Activated naive CD8-positive, alpha-beta T cell treated with anti-CD3 and anti-CD28 coated beads for 36 hours (primary cell): ENCODE measurements at regions not wholly inside any gene's neighbourhood (a gene's known extent, or its start where the extent isn't known, plus 50 kb on each side); places are given as distances from the start of the nearest gene placed in this dataset.

Experiments
- DNase-seq: peaks from one replicate; pipeline ENCODE4 v3.0.0; 2021
- H3K27ac Mint-ChIP-seq: one replicate; pipeline ENCODE4 v1.8.0; 2022; ENCODE audit warnings: mild to moderate bottlenecking, moderate library complexity, mixed read lengths
- H3K27me3 Mint-ChIP-seq: one replicate; pipeline ENCODE4 v1.8.0; 2022; ENCODE audit warnings: mild to moderate bottlenecking, mixed read lengths
- H3K36me3 Mint-ChIP-seq: one replicate; pipeline ENCODE4 v1.8.0; 2021; ENCODE audit warnings: mild to moderate bottlenecking, mixed read lengths
- H3K4me1 Mint-ChIP-seq: one replicate; pipeline ENCODE4 v1.8.0; 2021; ENCODE audit warnings: mixed read lengths
- H3K4me3 Mint-ChIP-seq: one replicate; pipeline ENCODE4 v1.8.0; 2022; ENCODE audit warnings: mild to moderate bottlenecking, moderate library complexity, mixed read lengths
- H3K9me3 Mint-ChIP-seq: one replicate; pipeline ENCODE4 v1.8.0; 2022; ENCODE audit warnings: mixed read lengths

DNA sequence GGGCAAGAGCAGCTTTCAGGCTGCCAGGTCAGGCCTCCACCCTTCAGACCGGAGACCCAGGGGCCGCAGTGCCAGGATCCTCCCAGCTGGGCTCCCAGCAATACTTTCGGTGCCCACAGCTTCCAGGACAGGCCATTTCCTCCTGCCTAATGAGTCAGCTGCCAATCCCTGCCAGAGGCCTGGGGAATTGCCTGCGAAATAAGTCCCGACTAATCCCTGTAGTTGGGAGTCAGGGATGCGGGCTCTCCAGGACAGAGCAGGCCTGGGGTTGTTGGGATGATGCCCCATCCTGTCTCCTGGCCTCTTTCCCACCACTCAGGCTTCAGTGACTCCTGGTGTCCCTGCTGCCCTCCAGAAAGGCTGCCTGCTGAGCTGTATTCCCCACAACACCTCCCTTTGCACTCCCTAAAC lies 143.5 kb upstream of the UNC5B start:
- Mint-ChIP-seq H3K27me3 (no peaks in the 10 kb centered on the region), H3K27ac (no peak overlapping the region), H3K9me3 (no peaks in the 10 kb centered on the region), H3K36me3 (no peaks in the 10 kb centered on the region), H3K4me3 (no peak overlapping the region), H3K4me1 (no peaks in the 10 kb centered on the region)
- no peak for DNase-seq

GRCh38 chr10:71069909-71070666 lies 142.3 kb upstream of the UNC5B start:
- H3K36me3 Mint-ChIP-seq = no peaks in the 10 kb centered on the region
- H3K4me1 Mint-ChIP-seq = no peaks in the 10 kb centered on the region
- H3K9me3 Mint-ChIP-seq = no peaks in the 10 kb centered on the region
- H3K27ac Mint-ChIP-seq = no peak overlapping the region
- no peak overlapping the region for H3K4me3 Mint-ChIP-seq
- no peak for DNase-seq
- no peaks in the 10 kb centered on the region for H3K27me3 Mint-ChIP-seq

- H3K4me1 Mint-ChIP-seq = no peaks in the 10 kb centered on the region
- no peak overlapping the region for H3K4me3 Mint-ChIP-seq
- no peaks in the 10 kb centered on the region for H3K9me3 Mint-ChIP-seq
- no peaks in the 10 kb centered on the region for H3K36me3 Mint-ChIP-seq
- no peak overlapping the region for H3K27ac Mint-ChIP-seq
- DNase-seq = no peak
- no peaks in the 10 kb centered on the region for H3K27me3 Mint-ChIP-seq
Measured at GRCh38 chr10:71070741-71071140, 141.6 kb upstream of the UNC5B start.

DNA sequence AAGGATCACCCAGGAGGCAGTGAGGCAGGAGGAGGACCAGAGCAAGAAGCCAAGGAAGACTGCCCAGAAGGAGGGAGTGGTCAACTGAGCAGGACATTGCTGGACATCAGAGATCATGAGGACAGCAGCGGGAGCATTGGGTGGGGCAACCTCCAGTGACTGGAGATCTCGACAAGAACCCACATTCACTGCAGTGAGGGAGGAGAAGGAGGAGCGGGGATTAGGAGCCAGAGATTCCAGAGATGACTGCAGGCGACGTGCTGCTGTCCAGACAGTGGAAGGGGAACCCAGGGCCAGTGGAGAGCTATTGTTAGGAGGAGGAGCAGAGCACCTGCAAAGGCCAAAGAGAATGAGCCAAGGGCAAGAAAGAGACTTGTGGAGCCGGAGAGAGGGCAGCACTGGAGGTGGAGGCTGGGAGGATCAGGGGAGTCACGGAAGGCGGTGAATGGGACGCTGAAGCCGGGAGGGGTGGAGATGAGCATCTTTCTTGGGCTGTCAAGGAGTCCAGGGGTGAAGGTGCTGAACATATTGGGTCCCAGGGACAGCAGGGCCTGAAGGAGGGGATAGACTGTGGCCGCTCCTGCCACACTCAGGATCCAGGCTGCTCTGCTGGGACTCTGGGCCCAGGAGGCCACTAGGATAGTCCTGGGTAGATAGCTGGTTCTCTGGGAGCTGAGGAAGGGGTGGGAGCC lies 140.1 kb upstream of the UNC5B start:
- H3K4me3 Mint-ChIP-seq = no peak overlapping the region
- no peak for DNase-seq
- H3K9me3 Mint-ChIP-seq = no peaks in the 10 kb centered on the region
- no peaks in the 10 kb centered on the region for H3K27me3 Mint-ChIP-seq
- H3K4me1 Mint-ChIP-seq = no peaks in the 10 kb centered on the region
- no peak overlapping the region for H3K27ac Mint-ChIP-seq
- H3K36me3 Mint-ChIP-seq = no peaks in the 10 kb centered on the region

GRCh38 chr10:71072823-71073210 lies 139.6 kb upstream of the UNC5B start:
- DNase-seq = no peak
- H3K4me3 Mint-ChIP-seq = no peak overlapping the region
- no peak overlapping the region for H3K27ac Mint-ChIP-seq
- no peaks in the 10 kb centered on the region for H3K36me3 Mint-ChIP-seq
- H3K27me3 Mint-ChIP-seq = no peaks in the 10 kb centered on the region
- H3K4me1 Mint-ChIP-seq = no peaks in the 10 kb centered on the region
- no peaks in the 10 kb centered on the region for H3K9me3 Mint-ChIP-seq

DNA sequence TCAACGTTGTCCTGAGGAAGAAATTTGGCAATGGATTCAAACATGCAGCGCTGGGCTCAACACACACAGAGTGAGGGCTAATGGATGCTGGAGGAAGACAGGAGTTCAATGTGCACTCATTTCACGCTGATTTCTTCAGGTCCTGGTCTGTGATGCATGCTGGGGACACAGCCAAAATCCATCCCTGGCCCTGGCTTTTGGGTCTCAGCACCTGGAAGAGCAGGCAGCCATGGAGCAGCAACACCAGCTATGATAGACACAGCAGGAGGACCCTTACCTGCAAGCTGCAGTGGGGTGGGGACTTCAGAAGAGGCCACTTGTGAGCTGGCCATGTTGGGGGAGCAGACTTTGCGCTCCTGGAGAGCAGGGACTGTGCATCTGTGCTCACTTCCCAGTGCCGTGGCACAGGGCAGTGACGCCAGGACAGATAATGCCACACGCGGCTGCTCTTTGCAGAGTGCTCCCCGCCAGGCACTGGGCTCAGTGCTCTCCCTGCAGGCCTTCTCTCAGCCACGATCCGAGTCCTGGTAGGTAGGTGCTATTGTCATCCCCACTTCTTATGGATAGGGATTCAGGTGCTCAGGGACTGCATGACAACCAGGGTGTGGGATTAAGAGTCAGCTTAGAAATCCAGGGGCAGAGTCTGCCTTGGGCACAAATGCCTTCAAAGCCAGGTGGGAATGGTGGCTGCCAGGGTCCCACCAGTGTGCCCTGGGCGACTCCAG lies 138.8 kb upstream of the UNC5B start:
- Mint-ChIP-seq H3K27me3 (no peaks in the 10 kb centered on the region), H3K4me1 (no peaks in the 10 kb centered on the region), H3K4me3 (no peak overlapping the region), H3K27ac (no peak overlapping the region), H3K9me3 (no peaks in the 10 kb centered on the region), H3K36me3 (no peaks in the 10 kb centered on the region)
- no peak for DNase-seq

GRCh38 chr10:71074176-71074755 lies 138.1 kb upstream of the UNC5B start:
- H3K27me3 Mint-ChIP-seq = no peaks in the 10 kb centered on the region
- no peak overlapping the region for H3K27ac Mint-ChIP-seq
- no peak for DNase-seq
- no peaks in the 10 kb centered on the region for H3K4me1 Mint-ChIP-seq
- H3K9me3 Mint-ChIP-seq = no peaks in the 10 kb centered on the region
- no peaks in the 10 kb centered on the region for H3K36me3 Mint-ChIP-seq
- no peak overlapping the region for H3K4me3 Mint-ChIP-seq

DNA sequence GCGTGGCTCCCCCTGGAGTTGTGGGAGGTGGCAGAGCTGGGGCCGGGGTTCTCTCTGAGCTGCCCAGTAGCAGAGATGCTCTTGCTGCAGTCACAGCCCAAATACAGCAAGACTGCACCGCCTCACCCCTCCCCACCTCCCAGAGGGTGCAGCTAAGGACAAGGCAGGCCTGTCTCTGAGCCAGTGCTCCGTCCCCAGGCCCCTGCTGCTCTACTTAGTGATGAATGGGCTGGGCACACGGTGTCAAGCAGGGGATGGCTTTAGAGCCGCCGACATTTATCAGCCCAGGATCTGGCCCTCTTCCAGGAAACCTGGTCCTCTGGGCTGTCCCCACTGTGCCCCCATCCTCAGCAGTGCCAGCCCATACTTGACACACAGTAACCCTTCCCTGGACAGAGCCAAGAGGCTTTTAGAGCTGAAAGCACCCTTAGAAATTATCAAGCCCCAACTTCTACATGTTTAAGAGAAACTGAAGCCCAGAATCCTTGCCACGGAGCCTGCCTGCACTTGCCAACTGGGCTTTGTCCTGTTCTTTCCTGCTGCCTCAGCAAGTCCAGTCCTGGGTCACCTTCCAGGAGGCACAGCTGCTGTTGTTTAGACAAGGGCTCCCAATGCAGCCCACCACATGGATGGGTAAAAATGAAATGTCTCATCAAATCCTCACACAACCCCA lies 137.1 kb upstream of the UNC5B start:
- H3K4me3 Mint-ChIP-seq = no peak overlapping the region
- H3K36me3 Mint-ChIP-seq = no peaks in the 10 kb centered on the region
- H3K27me3 Mint-ChIP-seq = no peaks in the 10 kb centered on the region
- no peaks in the 10 kb centered on the region for H3K9me3 Mint-ChIP-seq
- H3K4me1 Mint-ChIP-seq = no peaks in the 10 kb centered on the region
- H3K27ac Mint-ChIP-seq = no peak overlapping the region
- DNase-seq = no peak

DNA sequence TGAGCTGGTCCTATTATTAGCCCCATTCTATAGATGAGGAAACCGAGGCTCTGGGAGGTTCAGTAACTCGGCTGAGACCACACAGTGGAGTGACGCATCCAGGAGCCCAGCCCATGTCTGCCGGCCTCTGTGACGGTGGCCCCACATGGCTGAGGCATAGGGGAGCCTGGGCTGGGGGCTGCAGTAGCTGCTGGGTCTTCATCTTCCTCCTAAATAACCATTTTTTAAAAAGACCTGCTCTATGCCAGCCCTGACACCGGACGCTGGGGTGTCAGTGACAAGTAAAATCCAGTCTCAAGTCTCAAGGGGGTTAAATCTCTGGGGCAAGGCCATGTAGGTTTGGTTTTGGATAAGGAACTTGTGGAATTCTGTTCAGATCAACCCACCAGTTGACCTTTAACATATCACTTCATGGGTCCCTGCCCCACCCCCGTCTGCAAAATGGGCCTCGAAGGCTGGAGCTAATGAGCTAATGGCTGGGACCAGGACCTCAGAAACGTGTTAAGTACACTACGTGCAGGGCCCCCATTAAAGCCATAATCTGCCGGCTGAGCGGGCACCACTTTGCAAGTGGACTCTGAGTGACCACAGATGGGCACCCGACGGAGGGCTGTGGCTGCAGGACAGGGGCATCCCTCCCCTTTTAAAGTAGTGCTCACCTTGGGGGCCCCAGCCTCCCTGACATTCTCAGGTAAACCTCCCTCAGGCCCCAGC lies 136.5 kb upstream of the UNC5B start:
- Mint-ChIP-seq H3K4me3 (no peak overlapping the region), H3K27me3 (no peaks in the 10 kb centered on the region), H3K9me3 (no peaks in the 10 kb centered on the region), H3K27ac (no peak overlapping the region), H3K4me1 (no peaks in the 10 kb centered on the region), H3K36me3 (no peaks in the 10 kb centered on the region)
- DNase-seq = no peak

DNA sequence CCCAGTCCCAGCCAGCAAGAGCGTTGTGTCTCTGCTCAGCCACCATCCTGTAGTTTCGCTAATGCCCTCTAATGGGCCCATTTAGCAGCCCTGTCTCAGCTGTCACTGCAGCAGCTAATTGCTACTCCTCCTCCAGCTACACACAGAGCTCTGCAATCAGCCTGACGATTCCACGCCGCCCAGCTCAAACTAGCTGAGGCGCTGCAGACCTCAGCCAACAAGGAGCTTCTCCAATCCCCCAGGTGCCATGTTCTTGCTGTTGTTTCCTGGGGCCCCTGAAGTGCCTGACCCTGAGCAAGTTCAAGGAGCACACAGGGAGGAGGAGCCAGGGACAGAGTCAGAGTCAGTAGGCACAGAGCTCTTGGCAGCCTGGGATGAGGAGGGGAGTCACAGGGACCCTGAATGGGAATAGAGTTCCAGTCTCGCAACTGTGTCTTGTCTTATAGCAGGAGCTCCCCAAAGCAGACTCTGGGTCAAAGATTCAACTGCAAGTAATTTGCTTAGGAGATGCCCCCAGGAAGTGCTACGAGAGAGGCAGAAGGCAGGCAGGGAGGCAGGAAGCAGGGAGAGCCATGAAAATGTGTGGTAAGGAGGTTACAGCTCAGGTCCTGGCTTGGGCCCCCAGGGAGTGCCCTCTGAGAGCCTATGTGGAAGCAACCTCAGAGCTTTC lies 135.8 kb upstream of the UNC5B start:
- no peaks in the 10 kb centered on the region for H3K36me3 Mint-ChIP-seq
- no peaks in the 10 kb centered on the region for H3K4me1 Mint-ChIP-seq
- no peak overlapping the region for H3K27ac Mint-ChIP-seq
- no peaks in the 10 kb centered on the region for H3K9me3 Mint-ChIP-seq
- DNase-seq = no peak
- no peaks in the 10 kb centered on the region for H3K27me3 Mint-ChIP-seq
- H3K4me3 Mint-ChIP-seq = no peak overlapping the region

DNA sequence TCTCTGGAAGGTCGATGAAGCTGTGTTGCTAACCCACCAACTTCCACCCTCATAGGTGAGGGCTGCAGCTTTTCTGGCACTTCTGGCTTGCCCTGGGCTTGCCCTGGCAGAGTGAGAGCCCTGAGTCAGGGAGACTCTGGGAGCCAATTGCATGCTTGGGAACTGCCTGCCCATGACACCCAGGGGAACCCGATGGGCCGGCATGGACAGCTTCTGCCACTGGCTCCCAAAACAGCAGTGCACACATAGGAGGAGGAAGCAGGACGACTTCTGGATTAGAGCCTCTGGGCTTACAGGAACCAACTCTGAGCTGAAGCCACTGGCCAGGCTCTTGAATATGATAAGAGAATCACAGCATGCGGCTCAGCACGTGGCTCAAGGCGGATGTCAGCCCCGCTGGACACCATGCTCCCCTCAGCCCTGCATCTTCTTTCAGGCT lies 135.2 kb upstream of the UNC5B start:
- Mint-ChIP-seq H3K36me3 (no peaks in the 10 kb centered on the region), H3K27me3 (no peaks in the 10 kb centered on the region), H3K4me3 (no peak overlapping the region), H3K27ac (no peak overlapping the region), H3K4me1 (no peaks in the 10 kb centered on the region), H3K9me3 (no peaks in the 10 kb centered on the region)
- no peak for DNase-seq

DNA sequence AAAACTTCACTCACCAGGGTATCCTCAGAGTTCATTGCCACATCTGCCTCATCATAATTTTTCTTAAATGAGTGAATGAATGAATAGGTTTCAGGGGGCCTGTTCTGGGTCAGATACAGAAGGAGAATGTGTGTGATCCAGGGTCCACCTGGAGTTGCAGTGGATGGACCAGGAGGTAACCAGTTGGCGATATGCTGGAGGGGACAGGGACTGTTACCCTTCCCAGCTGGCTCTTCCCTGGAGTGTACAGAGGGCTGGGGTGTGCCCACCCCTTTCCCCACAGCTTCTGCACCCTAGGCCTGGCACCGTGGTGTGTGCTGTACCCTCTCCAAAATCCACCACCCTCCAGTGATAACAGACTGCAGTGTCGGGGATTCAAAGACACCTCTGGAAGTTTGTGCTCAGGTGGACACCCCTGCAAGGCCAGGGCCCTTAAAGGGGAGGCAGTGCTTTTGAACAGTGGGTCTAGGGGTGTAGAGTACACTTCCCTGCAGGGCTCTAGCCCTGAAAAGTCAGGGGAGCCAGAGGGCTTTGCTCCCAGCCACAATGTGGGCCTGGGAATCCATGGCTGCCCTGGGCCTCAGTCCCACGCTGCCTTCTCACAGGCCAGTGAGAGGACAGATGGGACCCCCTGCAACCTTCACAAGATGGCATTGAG lies 134.4 kb upstream of the UNC5B start:
- H3K4me1 Mint-ChIP-seq = no peaks in the 10 kb centered on the region
- H3K36me3 Mint-ChIP-seq = no peaks in the 10 kb centered on the region
- no peak overlapping the region for H3K4me3 Mint-ChIP-seq
- no peaks in the 10 kb centered on the region for H3K27me3 Mint-ChIP-seq
- DNase-seq = no peak
- no peaks in the 10 kb centered on the region for H3K9me3 Mint-ChIP-seq
- no peak overlapping the region for H3K27ac Mint-ChIP-seq

DNA sequence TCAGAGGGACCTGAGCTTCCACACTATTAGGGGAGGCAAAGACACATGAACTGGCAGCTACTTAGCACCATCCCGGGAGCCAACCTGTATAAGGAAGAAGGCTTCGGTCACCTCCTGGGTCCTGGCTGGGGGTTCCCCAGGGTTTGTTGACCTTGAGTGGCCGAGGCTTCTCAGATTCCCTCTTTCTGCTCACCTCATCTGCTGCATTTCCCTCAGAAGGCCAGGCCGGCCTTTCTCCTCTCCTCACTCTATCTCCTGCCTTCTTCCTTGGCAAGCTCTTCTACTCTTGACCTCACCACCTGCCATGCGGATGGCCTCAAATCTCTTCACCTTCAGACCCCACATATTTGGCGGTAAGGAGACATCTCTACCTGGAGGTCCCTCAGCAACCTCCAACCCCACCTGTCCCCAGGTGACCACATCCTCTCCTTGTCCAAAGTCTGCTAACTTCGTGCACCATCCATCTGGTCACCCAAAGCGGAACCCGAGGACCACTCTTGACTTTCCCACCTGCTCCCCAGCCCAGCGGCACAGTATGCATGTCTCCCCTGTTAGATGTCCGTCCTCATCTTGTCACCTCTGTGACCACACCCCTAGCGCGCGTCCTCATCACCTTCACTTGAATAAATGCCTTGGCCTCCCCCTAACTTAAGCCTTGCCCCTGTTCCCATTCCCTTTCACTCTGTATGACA lies 133.8 kb upstream of the UNC5B start:
- Mint-ChIP-seq H3K27me3 (no peaks in the 10 kb centered on the region), H3K36me3 (no peaks in the 10 kb centered on the region), H3K9me3 (no peaks in the 10 kb centered on the region), H3K27ac (no peak overlapping the region), H3K4me1 (no peaks in the 10 kb centered on the region), H3K4me3 (no peak overlapping the region)
- DNase-seq = no peak
